DOHH2 (cell line): ENCODE measurements at regions not wholly inside any gene's neighbourhood (a gene's known extent, or its start where the extent isn't known, plus 50 kb on each side); places are given as distances from the start of the nearest gene placed in this dataset.

Experiments
- EZH2phosphoT487 ChIP-seq: fragments of 200-600 bp; sonication (generic); IDR thresholded peaks from 2 replicates; pipeline ENCODE4 v1.6.1; 2017; ENCODE audit warnings: borderline replicate concordance, mild to moderate bottlenecking, antibody characterized with exemption, low read length, moderate library complexity, mixed read lengths
- TF ChIP-seq, protein P1 (sequence below): fragments of 200-600 bp; sonication (generic); IDR thresholded peaks from one replicate; pipeline ENCODE4 v1.5.1; 2014; ENCODE audit warnings: antibody characterized with exemption, mild to moderate bottlenecking, low read depth, low read length; ENCODE audit not compliant: poor library complexity, severe bottlenecking

DNA sequence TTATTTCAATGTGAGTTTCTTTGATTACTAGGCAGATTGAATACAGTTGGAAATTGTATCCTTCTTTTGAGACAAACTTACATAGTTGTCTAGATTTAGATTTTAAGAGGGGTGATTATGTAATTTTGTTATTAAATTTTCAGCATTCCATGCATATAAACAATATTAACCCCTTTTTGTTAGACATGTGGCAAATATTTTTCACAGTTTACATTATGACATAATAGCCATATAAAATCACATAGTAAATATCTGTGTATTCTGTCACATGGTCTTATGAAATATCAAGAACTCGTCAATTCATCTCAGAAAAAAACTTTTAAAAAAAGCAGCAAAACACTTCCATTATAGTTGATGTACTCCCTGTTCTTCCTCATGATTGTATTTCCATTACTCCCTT, 243.8 kb downstream of the CYP26B1 start:
- TF ChIP-seq EZH2phosphoT487 = no peak
- TF ChIP-seq, protein P1, sequence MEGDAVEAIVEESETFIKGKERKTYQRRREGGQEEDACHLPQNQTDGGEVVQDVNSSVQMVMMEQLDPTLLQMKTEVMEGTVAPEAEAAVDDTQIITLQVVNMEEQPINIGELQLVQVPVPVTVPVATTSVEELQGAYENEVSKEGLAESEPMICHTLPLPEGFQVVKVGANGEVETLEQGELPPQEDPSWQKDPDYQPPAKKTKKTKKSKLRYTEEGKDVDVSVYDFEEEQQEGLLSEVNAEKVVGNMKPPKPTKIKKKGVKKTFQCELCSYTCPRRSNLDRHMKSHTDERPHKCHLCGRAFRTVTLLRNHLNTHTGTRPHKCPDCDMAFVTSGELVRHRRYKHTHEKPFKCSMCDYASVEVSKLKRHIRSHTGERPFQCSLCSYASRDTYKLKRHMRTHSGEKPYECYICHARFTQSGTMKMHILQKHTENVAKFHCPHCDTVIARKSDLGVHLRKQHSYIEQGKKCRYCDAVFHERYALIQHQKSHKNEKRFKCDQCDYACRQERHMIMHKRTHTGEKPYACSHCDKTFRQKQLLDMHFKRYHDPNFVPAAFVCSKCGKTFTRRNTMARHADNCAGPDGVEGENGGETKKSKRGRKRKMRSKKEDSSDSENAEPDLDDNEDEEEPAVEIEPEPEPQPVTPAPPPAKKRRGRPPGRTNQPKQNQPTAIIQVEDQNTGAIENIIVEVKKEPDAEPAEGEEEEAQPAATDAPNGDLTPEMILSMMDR = no peak
